ENCODE measurements at regions not wholly inside any gene's neighbourhood (a gene's known extent, or its start where the extent isn't known, plus 50 kb on each side); places are given as distances from the start of the nearest gene placed in this dataset.
"Not testable (repeated sequence)": the region's sequence is repeated elsewhere in the genome, so short reads cannot be mapped to it uniquely, and the experiment has no call there.

DNA sequence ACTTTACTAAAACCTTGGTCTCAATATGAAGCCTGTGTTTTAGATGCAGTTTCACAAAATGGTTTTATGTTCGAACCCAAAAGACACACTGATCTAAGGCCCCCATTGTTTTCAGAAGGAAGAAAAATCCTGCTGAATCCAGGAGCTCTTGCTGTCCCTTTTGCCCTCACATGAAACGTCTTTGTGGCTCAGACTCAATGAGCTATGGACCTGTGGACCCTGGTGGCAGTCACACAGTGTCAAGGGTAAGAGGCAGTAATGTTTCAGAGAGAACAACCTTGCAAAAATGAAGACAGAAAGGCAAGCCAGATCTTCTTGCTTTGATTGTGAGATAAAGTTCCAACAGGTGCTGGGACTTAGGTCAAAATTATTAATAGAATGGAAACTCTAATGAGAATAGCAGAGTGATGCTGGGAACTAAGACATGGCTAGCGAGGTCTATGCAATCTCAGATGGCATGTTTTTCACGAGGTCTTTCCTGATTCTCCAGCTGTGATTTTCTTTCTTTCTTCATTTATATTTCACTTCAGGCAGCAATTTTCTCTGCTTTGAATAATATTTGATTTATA is 164.9 kb upstream of the SLC38A2 start:
- Histone ChIP-seq H3K4me1 (ENCODE audit: control insufficient read depth in 1 of 2, insufficient read depth in 2 of 2, low read length in 2 of 2) (no peaks in the 10 kb centered on the region), H3K9me3 (ENCODE audit: control insufficient read depth in 1 of 2, low read length in 2 of 2) (no peaks in the 10 kb centered on the region), H3K27ac (ENCODE audit: low read length) (no peak overlapping the region), H3K36me3 (ENCODE audit: control insufficient read depth in 1 of 2, insufficient read depth in 2 of 2, low read length in 2 of 2) (no peaks in the 10 kb centered on the region), H3K4me3 (ENCODE audit: low read depth in 1 of 2, low read length in 2 of 2) (no peak overlapping the region), H3K27me3 (ENCODE audit: low read depth, low read length) (no peaks in the 10 kb centered on the region)

GRCh38 chr12:46536316-46536715 is 163.7 kb upstream of the SLC38A2 start:
- not testable (repeated sequence) for H3K27me3 ChIP-seq (ENCODE audit: low read depth, low read length); H3K27ac ChIP-seq (ENCODE audit: low read length); H3K4me3 ChIP-seq (ENCODE audit: low read depth in 1 of 2, low read length in 2 of 2); H3K36me3 ChIP-seq (ENCODE audit: control insufficient read depth in 1 of 2, insufficient read depth in 2 of 2, low read length in 2 of 2); H3K9me3 ChIP-seq (ENCODE audit: control insufficient read depth in 1 of 2, low read length in 2 of 2); H3K4me1 ChIP-seq (ENCODE audit: control insufficient read depth in 1 of 2, insufficient read depth in 2 of 2, low read length in 2 of 2)

GRCh38 chr12:46535907-46536306 is 163.3 kb upstream of the SLC38A2 start:
- H3K27ac ChIP-seq (ENCODE audit: low read length) = no peak overlapping the region
- H3K4me1 ChIP-seq (ENCODE audit: control insufficient read depth in 1 of 2, insufficient read depth in 2 of 2, low read length in 2 of 2) = no peaks in the 10 kb centered on the region
- no peaks in the 10 kb centered on the region for H3K9me3 ChIP-seq (ENCODE audit: control insufficient read depth in 1 of 2, low read length in 2 of 2)
- H3K27me3 ChIP-seq (ENCODE audit: low read depth, low read length) = no peaks in the 10 kb centered on the region
- no peak overlapping the region for H3K4me3 ChIP-seq (ENCODE audit: low read depth in 1 of 2, low read length in 2 of 2)
- no peaks in the 10 kb centered on the region for H3K36me3 ChIP-seq (ENCODE audit: control insufficient read depth in 1 of 2, insufficient read depth in 2 of 2, low read length in 2 of 2)

- Histone ChIP-seq H3K9me3 (ENCODE audit: control insufficient read depth in 1 of 2, low read length in 2 of 2) (no peaks in the 10 kb centered on the region), H3K27ac (ENCODE audit: low read length) (no peak overlapping the region), H3K4me1 (ENCODE audit: control insufficient read depth in 1 of 2, insufficient read depth in 2 of 2, low read length in 2 of 2) (no peaks in the 10 kb centered on the region), H3K4me3 (ENCODE audit: low read depth in 1 of 2, low read length in 2 of 2) (no peak overlapping the region), H3K36me3 (ENCODE audit: control insufficient read depth in 1 of 2, insufficient read depth in 2 of 2, low read length in 2 of 2) (no peaks in the 10 kb centered on the region), H3K27me3 (ENCODE audit: low read depth, low read length) (no peaks in the 10 kb centered on the region)
These were observed 162.8 kb upstream of the SLC38A2 start for GRCh38 chr12:46535376-46535775.

GRCh38 chr12:46534327-46534840 is 161.8 kb upstream of the SLC38A2 start:
- Histone ChIP-seq H3K9me3 (ENCODE audit: control insufficient read depth in 1 of 2, low read length in 2 of 2) (no peaks in the 10 kb centered on the region), H3K27ac (ENCODE audit: low read length) (no peak overlapping the region), H3K27me3 (ENCODE audit: low read depth, low read length) (no peaks in the 10 kb centered on the region), H3K4me3 (ENCODE audit: low read depth in 1 of 2, low read length in 2 of 2) (no peak overlapping the region), H3K36me3 (ENCODE audit: control insufficient read depth in 1 of 2, insufficient read depth in 2 of 2, low read length in 2 of 2) (no peaks in the 10 kb centered on the region), H3K4me1 (ENCODE audit: control insufficient read depth in 1 of 2, insufficient read depth in 2 of 2, low read length in 2 of 2) (no peaks in the 10 kb centered on the region)

DNA sequence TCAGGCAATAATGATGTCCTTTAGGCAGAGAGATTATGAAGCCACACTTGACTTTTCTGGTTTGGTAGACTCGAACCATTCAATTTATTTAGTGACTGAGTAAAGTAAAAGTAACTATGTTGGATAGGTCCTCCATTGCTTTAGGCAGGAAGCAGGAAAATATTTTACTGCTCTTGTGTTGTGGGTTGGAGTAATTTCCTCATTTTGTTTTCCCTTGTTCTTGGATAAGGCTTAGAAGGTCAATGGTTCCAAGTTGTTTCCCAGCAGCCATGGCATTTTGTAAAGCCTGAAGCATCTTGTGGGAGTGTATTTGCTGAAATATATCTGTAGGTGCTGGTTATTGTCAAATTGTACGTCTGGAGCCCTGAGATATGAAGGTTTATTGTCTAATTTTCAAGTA is 161.2 kb upstream of the SLC38A2 start:
- Histone ChIP-seq H3K9me3 (ENCODE audit: control insufficient read depth in 1 of 2, low read length in 2 of 2) (no peaks in the 10 kb centered on the region), H3K4me1 (ENCODE audit: control insufficient read depth in 1 of 2, insufficient read depth in 2 of 2, low read length in 2 of 2) (no peaks in the 10 kb centered on the region), H3K27me3 (ENCODE audit: low read depth, low read length) (no peaks in the 10 kb centered on the region), H3K27ac (ENCODE audit: low read length) (no peak overlapping the region), H3K4me3 (ENCODE audit: low read depth in 1 of 2, low read length in 2 of 2) (no peak overlapping the region), H3K36me3 (ENCODE audit: control insufficient read depth in 1 of 2, insufficient read depth in 2 of 2, low read length in 2 of 2) (no peaks in the 10 kb centered on the region)

- Histone ChIP-seq H3K4me1 (ENCODE audit: control insufficient read depth in 1 of 2, insufficient read depth in 2 of 2, low read length in 2 of 2) (no peaks in the 10 kb centered on the region), H3K36me3 (ENCODE audit: control insufficient read depth in 1 of 2, insufficient read depth in 2 of 2, low read length in 2 of 2) (no peaks in the 10 kb centered on the region), H3K4me3 (ENCODE audit: low read depth in 1 of 2, low read length in 2 of 2) (no peak overlapping the region), H3K27ac (ENCODE audit: low read length) (no peak overlapping the region), H3K27me3 (ENCODE audit: low read depth, low read length) (no peaks in the 10 kb centered on the region), H3K9me3 (ENCODE audit: control insufficient read depth in 1 of 2, low read length in 2 of 2) (no peaks in the 10 kb centered on the region)
These were observed 159.2 kb upstream of the SLC38A2 start for GRCh38 chr12:46531804-46532203.

DNA sequence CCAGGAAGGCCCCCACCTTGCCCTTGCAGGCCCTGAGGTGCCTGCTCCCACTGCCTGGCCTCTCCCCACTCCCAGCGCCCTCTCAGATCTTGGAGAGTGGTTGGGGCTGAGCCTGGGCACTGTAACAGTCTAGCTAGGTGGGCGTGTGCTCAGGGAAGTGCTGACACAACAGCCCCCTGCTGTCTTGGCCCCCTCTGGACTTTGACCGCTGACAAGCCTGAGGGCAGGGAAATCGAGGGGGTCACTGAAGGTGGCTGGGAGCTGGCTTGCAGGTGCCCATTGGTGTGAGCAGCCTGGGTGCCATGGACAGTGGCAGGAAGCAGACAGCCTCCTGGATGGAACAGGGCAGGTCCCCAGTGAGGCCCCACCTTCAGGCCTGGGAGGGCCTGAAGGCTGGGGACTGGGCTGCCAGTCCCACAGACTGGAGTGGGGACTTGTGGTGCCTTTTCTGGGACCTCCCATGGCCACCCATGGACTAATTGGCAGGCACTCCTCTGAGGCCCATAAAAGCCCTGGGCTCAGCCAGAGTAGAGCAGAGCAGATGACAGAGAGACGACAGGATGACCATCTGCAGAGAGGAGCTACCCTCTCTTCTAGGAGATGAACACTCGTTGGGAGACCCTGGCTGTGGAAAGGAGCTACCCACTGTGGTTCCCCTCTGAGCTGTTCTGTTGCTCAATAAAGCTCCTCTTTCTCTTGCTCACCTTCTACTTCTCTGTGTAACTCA is 158.6 kb upstream of the SLC38A2 start:
- H3K4me1 ChIP-seq (ENCODE audit: control insufficient read depth in 1 of 2, insufficient read depth in 2 of 2, low read length in 2 of 2) = no peaks in the 10 kb centered on the region
- H3K4me3 ChIP-seq (ENCODE audit: low read depth in 1 of 2, low read length in 2 of 2) = no peak overlapping the region
- H3K27ac ChIP-seq (ENCODE audit: low read length) = no peak overlapping the region
- no peaks in the 10 kb centered on the region for H3K9me3 ChIP-seq (ENCODE audit: control insufficient read depth in 1 of 2, low read length in 2 of 2)
- no peaks in the 10 kb centered on the region for H3K27me3 ChIP-seq (ENCODE audit: low read depth, low read length)
- no peaks in the 10 kb centered on the region for H3K36me3 ChIP-seq (ENCODE audit: control insufficient read depth in 1 of 2, insufficient read depth in 2 of 2, low read length in 2 of 2)

DNA sequence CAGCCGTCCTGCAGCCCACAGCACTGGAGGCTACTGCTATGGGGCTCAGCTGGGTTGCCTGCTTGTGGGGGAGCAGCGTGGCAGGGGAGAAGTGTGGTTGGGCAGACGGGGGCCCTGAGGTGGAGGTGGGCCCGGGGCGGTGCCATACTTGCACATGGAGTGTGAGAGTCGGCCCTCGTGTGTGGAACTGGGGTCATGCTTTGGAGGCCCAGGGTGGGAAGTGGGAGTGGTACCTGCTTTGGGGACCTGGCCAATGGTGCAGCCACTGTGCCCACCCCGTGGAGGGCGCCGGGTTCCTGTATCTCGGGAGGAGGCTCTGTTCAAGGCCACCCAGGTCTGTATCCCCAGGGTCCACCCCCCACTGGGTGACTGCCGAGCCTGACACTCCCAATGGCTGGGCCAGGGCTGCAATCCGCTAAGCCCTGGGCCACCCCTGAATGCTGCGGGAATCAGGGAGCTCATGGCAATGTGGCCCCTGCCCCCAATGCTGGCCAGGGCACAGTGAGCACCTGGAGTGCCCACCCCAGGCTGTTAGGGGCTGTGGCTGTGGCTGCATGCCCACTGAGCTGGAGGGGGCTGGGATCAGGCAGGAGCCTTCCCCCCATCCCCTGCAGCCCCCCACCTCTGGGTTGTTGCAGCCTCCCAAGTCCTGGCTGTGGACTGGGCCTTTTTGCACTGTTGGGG is 157.9 kb upstream of the SLC38A2 start:
- H3K36me3 ChIP-seq (ENCODE audit: control insufficient read depth in 1 of 2, insufficient read depth in 2 of 2, low read length in 2 of 2) = no peaks in the 10 kb centered on the region
- H3K27ac ChIP-seq (ENCODE audit: low read length) = no peak overlapping the region
- H3K9me3 ChIP-seq (ENCODE audit: control insufficient read depth in 1 of 2, low read length in 2 of 2) = no peaks in the 10 kb centered on the region
- H3K4me3 ChIP-seq (ENCODE audit: low read depth in 1 of 2, low read length in 2 of 2) = no peak overlapping the region
- peaks cover 0 to 1% of the 10 kb centered on the region in 2 donors for H3K4me1 ChIP-seq (ENCODE audit: control insufficient read depth in 1 of 2, insufficient read depth in 2 of 2, low read length in 2 of 2)
- no peaks in the 10 kb centered on the region for H3K27me3 ChIP-seq (ENCODE audit: low read depth, low read length)

GRCh38 chr12:46526233-46526632 is 153.7 kb upstream of the SLC38A2 start:
- no peak overlapping the region for H3K27ac ChIP-seq (ENCODE audit: low read length)
- peaks cover 7 to 16% of the 10 kb centered on the region in 2 donors for H3K4me1 ChIP-seq (ENCODE audit: control insufficient read depth in 1 of 2, insufficient read depth in 2 of 2, low read length in 2 of 2)
- H3K4me3 ChIP-seq (ENCODE audit: low read depth in 1 of 2, low read length in 2 of 2) = no peak overlapping the region
- H3K27me3 ChIP-seq (ENCODE audit: low read depth, low read length) = no peaks in the 10 kb centered on the region
- H3K36me3 ChIP-seq (ENCODE audit: control insufficient read depth in 1 of 2, insufficient read depth in 2 of 2, low read length in 2 of 2) = no peaks in the 10 kb centered on the region
- no peaks in the 10 kb centered on the region for H3K9me3 ChIP-seq (ENCODE audit: control insufficient read depth in 1 of 2, low read length in 2 of 2)

DNA sequence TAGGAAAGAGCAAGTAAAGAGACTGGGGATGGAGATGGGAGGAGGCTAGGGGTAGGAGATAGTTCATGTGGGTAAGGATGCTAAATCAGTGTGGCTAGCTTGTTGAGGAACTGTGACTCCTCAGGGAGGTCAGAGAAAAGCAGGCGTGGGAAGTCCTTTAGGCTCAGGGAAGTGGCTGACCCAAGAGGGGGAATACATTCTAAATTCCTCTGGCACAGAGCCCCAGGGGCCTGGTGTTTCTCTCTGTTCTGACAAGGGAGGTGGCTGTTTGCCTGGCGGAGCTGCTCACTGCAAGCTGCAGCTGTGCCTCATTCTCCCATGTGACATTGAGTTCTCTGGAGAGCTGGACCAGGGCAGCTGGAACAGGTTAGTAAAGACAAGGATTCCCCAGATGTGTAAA is 152.2 kb upstream of the SLC38A2 start:
- H3K4me1 ChIP-seq (ENCODE audit: control insufficient read depth in 1 of 2, insufficient read depth in 2 of 2, low read length in 2 of 2) = peaks cover 7 to 19% of the 10 kb centered on the region in 2 donors
- peak overlapping the region; percentile 72 for H3K27ac ChIP-seq (ENCODE audit: low read length)
- H3K4me3 ChIP-seq (ENCODE audit: low read depth in 1 of 2, low read length in 2 of 2) = no peak overlapping the region
- no peaks in the 10 kb centered on the region for H3K27me3 ChIP-seq (ENCODE audit: low read depth, low read length)
- H3K36me3 ChIP-seq (ENCODE audit: control insufficient read depth in 1 of 2, insufficient read depth in 2 of 2, low read length in 2 of 2) = no peaks in the 10 kb centered on the region
- H3K9me3 ChIP-seq (ENCODE audit: control insufficient read depth in 1 of 2, low read length in 2 of 2) = no peaks in the 10 kb centered on the region
